ENCODE measurements at regions not wholly inside any gene's neighbourhood (a gene's known extent, or its start where the extent isn't known, plus 50 kb on each side); places are given as distances from the start of the nearest gene placed in this dataset.

GRCh38 chr1:22204057-22204840, 61.4 kb upstream of the WNT4 start:
- TF ChIP-seq CTCF (IDR thresholded peaks at IDR 0.05): no peak
- no peak for DNase-seq
- Mint-ChIP-seq H3K4me1 (peaks cover 21% of the 10 kb centered on the region), H3K36me3 (ENCODE audit: low read depth) (no peaks in the 10 kb centered on the region), H3K27me3 (ENCODE audit: low read depth, poor library complexity) (peaks cover 62% of the 10 kb centered on the region), H3K4me3 (no peak overlapping the region), H3K27ac (no peak overlapping the region), H3K9me3 (no peaks in the 10 kb centered on the region)

DNA sequence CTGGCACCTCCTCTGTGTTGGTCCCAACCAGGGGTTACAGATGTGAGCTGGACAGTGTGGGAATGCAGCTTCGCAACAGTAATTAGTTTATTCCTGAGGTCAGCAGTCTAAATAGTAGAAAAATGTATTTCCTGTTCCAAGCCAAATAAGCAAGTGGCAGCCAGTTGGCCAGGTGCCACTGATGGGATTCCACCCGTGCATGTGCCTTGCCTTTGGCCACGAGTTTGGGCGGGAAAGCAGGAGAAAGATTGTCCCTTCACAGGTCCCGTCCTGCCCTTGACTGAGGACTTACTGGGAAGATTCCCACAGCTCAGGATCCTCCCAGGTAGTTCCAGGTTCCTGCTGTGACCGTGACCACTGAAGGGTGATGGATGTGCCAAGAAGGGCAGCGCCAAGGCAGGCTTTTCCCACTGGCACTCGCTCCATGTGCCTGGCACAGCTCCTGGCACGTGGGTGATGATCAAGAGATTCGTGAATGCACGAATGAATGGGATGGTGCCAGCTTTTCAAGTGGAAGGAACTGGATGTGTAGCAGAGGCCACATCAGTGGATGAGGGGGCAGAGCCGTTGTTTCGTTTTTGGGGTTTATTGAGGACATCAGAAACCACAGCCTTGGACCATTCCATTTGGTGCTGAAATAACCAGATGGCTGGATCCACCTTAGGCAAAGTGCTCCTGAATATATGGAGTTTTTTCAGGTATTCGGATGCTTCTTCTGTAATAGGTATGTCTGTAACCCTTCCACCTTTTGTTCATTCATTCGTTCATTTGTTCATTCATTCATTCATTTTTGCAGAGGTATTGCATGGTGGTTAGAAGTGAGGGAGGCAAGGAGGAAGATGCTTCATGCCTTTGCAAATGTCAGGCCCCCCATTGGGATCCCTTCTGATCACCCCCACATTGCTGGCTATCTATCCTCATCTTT, 62.4 kb upstream of the WNT4 start:
- H3K4me1 Mint-ChIP-seq: peaks cover 26% of the 10 kb centered on the region
- H3K36me3 Mint-ChIP-seq (ENCODE audit: low read depth): no peaks in the 10 kb centered on the region
- DNase-seq: no peak
- H3K27me3 Mint-ChIP-seq (ENCODE audit: low read depth, poor library complexity): peaks cover 69% of the 10 kb centered on the region
- H3K27ac Mint-ChIP-seq: no peak overlapping the region
- H3K4me3 Mint-ChIP-seq: no peak overlapping the region
- TF ChIP-seq CTCF (IDR thresholded peaks at IDR 0.05): no peak
- no peaks in the 10 kb centered on the region for H3K9me3 Mint-ChIP-seq

DNA sequence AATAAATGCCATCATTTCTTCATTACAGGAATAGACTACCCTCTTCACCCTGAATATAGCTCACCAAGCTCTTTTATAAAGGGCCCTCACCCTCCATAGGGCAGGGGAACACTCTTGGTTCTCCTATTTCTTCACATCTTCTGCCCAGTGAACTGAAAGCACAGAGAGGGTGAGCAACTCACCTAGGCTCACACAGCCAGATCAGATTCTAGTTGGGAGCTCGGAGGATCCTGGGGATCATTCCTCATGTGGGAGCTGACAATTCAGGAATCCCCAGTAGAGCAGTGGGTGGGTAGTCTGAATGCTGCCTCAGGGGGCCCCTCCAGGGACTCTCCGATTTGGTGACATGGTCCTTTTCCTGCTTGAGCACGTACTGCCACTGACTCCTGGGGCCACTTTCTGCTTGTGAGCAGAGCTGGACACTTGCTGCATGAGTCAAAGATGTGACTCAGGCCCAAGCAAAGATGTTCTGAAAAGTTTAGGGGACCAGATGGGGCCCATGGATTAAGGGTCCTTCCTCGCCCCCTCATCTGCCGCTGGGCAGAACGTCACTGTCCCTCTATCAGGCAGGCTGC, 63.7 kb upstream of the WNT4 start:
- no peaks in the 10 kb centered on the region for H3K9me3 Mint-ChIP-seq

GRCh38 chr1:22207511-22208267, 64.8 kb upstream of the WNT4 start:
- Mint-ChIP-seq H3K27ac (no peak overlapping the region), H3K27me3 (ENCODE audit: low read depth, poor library complexity) (peaks cover 88% of the 10 kb centered on the region), H3K9me3 (no peaks in the 10 kb centered on the region), H3K4me3 (no peak overlapping the region), H3K4me1 (peaks cover 33% of the 10 kb centered on the region), H3K36me3 (ENCODE audit: low read depth) (no peaks in the 10 kb centered on the region)
- peak; percentile 30 for DNase-seq
- no peak for TF ChIP-seq CTCF (IDR thresholded peaks at IDR 0.05)

More for the DNA sequence above, 63.7 kb upstream of the WNT4 start:
- peaks cover 33% of the 10 kb centered on the region for H3K4me1 Mint-ChIP-seq
- no peak for DNase-seq
- no peak overlapping the region for H3K27ac Mint-ChIP-seq
- no peaks in the 10 kb centered on the region for H3K36me3 Mint-ChIP-seq (ENCODE audit: low read depth)
- no peak for TF ChIP-seq CTCF (IDR thresholded peaks at IDR 0.05)
- no peak overlapping the region for H3K4me3 Mint-ChIP-seq
- peaks cover 78% of the 10 kb centered on the region for H3K27me3 Mint-ChIP-seq (ENCODE audit: low read depth, poor library complexity)

- H3K27ac Mint-ChIP-seq: no peak overlapping the region
- no peaks in the 10 kb centered on the region for H3K36me3 Mint-ChIP-seq (ENCODE audit: low read depth)
- H3K9me3 Mint-ChIP-seq: no peaks in the 10 kb centered on the region
- H3K27me3 Mint-ChIP-seq (ENCODE audit: low read depth, poor library complexity): peaks cover 89% of the 10 kb centered on the region
- peak; percentile 42 for DNase-seq
- no peak overlapping the region for H3K4me3 Mint-ChIP-seq
- peak; percentile 16 for TF ChIP-seq CTCF (IDR thresholded peaks at IDR 0.05)
- peaks cover 33% of the 10 kb centered on the region for H3K4me1 Mint-ChIP-seq
Observed at GRCh38 chr1:22208268-22208972, 65.5 kb upstream of the WNT4 start.

All from nephron progenitor cell (in vitro differentiated cells).